ENCODE measurements at regions not wholly inside any gene's neighbourhood (a gene's known extent, or its start where the extent isn't known, plus 50 kb on each side); places are given as distances from the start of the nearest gene placed in this dataset.

DNA sequence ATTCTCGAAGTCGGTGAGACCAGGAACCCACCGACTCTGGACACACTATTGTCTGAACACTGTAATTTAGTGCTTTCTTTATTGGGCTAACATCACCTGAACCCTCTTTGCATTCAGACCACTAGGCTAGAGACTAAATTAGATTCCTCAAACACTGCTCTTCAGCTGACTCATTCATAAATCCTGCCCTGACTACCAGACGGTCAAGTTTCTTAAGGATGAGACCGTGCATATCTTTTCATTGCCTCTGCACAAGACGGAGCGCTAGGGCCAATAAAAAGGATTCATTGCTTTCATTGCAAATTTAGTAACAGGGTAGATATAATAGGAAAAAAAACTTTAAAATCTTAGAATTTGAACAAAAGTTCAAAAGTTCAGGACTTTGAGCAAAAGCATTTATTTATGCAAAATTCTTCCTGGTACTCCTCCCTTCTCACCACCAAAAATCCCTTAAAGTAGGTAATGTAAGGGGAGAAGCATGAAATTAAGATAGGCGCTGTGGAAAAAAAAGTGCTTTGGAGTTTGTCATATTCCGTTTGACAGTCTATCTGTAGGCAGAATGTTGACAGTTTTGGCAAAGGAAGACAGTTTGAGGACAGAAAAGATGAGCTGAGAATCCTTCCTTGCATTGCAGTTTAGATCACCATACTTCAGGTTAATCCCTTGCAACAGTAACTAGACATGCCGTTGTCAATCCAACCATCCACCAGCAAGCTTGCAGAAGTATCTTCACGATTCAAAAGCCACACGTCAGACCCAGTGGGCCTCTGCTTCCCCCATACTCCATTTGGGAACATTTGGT is 328.6 kb upstream of the JARID2 start:
- DNase-seq (no peak), ATAC-seq (no peak)
- intact Hi-C loops (cut with micrococcal nuclease) = no loop called here

DNA sequence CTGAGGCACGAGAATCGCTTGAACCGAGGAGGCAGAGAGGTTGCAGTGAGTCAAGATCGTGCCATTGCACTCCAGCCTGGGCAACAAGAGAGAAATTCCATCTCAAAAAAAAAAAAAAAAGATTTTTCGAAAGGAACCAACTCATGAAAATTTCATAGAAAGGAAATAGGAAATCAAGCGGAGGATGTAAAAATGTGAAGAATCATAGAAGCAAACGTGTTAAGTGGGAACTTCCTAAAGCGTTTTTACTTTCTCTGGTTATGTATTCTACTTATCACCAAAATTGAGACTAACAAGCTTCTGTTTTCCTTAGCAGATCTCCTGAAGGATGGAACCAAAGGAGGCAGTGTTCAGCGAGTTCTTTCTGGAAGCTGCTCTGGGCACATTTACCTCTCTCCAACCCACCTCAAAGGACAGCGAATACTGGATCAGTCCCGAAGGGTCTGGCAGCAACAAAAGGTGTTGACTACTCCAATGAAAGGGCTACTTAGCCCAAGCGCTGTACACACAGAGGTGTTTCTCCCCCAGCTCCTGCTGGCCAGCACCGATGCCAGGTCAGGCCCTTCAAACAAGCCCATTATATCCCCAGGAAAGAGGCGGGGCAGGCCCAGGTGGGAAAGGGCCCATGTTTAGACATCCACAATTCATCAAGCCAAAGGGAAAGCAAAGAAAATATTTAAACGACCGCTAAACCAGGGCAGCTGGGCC is 327.5 kb upstream of the JARID2 start:
- DNase-seq = no peak
- no peak for ATAC-seq
- intact Hi-C loops (cut with micrococcal nuclease) = no loop called here

DNA sequence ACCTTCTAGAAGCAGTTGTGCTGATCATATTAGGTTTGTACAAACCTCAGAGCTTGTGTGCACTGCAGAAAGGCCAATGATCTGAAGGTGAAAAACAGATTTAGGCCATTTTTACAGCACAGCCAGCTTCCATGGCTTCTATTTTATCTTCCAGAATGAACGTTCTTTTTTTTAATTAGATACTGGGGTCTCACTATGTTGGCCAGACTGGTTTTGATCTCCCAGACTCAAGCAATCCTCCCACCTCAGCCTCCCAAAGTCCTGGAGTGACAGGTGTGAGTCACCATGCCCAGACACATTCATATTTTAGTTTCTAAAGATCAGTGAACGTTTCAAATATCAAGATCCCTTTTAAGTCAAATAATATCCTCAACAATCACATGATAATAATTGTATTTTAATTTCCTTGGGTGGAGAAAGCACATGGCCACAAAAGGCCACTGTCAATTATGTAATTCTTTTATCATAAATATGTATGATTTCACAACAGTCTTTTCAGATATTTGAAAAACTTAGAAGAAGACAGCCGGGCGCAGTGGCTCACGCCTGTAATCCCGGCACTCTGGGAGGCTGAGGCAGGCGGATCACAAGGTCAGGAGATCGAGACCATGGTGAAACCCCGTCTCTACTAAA is 326.7 kb upstream of the JARID2 start:
- intact Hi-C loops (cut with micrococcal nuclease) = no loop called here
- DNase-seq (no peak), ATAC-seq (no peak)

DNA sequence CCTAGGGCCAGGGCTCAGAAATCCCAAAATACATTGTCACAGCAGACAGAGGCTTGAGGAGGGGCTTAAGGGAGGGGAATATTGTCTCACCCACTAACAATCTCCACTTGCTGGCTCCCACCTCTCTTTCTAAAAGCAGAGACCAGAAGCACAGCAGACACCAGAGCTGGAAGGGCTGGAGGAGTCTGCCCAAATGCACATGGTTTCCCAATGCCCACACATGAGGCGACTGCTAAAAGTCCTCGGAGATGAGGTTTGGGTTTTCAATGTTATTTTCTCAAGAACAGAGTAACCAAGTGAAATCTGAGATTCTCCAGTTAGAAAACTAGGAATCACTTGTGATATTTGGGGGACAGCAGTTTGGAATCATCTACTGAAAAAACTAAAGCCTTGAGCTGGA is 325.6 kb upstream of the JARID2 start:
- no peak for DNase-seq
- ATAC-seq = no peak
- intact Hi-C loops (cut with micrococcal nuclease) = no loop called here

DNA sequence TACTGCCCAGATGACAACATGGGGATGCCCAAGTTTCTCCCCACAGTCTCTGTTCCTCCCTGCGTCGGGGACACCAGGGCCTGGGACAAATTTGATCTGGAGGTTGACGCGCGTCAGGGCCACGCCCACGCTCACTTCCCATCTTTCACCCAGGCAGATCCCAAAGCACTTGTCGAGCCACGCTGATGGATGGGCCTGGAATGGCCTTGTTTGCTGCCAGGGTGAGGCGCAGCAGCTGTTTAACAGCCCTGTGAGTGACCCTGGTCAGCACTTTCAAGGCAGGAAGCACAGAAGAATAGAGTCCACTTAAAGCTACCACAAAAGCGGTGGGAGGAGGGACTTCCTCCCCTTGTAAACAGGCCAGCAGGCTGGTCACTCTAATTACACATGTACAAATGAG is 324.7 kb upstream of the JARID2 start:
- intact Hi-C loops (cut with micrococcal nuclease) = no loop called here
- DNase-seq (peak; percentile 77), ATAC-seq (peak; percentile 81)

DNA sequence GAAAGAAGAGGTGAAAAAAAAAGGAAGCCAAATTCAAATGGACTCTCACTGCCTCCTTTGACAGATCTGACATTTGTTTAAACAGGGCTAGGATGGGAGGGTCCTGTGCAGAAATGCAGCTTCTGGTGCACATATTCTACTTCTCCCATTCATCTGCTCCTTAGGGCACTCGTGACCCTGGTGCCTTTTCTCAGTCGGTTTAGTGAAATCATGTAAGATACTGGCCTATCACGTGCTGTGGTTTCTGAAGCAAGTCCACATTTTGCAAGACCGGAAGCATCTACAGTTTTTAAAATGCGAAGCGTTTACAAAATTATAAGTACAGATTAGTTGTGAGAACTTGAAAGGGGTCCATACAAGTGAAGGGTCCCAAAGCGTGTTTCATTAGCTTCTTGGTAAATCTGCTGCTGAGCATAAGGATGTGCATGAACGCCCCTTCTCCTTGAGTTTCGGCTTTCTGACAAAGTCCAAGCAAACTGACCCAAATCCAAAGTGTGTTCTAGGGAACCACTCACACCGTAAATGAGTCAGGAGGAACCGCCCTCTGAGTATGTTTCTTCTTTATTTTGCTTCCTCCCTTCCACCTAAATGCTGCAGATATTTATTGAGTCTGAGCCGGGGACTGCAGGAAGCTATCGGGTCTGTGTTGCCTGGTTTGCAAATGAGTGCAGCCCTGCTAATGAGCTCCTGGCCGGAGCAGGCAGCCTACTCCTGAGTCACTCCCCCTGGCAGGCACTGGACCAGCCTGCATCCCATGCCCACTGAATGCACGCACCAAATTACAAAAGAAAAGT is 323.8 kb upstream of the JARID2 start:
- DNase-seq = no peak
- intact Hi-C loops (cut with micrococcal nuclease) = no loop called here

DNA sequence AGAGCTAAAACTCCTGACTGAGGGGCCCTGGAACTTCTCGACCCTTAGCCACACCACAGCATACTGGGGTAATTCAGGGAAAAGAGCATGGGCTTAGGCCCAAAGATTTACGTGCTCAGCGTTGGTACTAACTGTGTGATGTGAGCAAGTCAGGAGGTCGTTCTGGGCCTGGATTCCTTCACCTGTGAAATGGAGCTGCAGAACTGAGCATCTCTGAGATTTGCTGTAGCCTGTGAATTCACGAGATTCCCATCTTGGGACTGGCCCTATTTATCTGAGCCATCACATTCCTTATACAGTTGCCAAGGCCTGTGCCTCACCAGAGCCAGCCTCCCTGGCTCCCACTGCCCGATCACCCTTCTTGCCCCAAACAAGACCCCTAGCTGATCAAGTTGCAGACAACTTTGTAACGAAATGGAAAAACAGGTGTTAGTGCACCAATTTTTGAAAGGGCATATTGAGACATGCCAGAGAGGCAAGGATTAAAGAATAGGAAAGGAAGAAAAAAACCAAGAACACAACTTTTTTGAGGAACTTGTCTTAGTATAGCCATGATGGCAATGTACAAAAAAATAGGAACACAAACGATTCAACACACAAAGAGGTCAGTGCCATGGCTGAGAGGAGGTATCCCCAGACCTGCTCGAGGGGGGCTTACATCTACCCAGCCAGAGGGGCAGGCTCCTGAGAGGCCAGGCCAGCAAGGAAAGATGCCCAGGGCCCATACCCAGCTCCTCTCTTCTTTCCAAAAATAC is 323.0 kb upstream of the JARID2 start:
- intact Hi-C loops (cut with micrococcal nuclease) = no loop called here
- ATAC-seq = no peak
- DNase-seq = no peak

More for the DNA sequence above, 323.8 kb upstream of the JARID2 start:
- ATAC-seq = peak; percentile 73

DNA sequence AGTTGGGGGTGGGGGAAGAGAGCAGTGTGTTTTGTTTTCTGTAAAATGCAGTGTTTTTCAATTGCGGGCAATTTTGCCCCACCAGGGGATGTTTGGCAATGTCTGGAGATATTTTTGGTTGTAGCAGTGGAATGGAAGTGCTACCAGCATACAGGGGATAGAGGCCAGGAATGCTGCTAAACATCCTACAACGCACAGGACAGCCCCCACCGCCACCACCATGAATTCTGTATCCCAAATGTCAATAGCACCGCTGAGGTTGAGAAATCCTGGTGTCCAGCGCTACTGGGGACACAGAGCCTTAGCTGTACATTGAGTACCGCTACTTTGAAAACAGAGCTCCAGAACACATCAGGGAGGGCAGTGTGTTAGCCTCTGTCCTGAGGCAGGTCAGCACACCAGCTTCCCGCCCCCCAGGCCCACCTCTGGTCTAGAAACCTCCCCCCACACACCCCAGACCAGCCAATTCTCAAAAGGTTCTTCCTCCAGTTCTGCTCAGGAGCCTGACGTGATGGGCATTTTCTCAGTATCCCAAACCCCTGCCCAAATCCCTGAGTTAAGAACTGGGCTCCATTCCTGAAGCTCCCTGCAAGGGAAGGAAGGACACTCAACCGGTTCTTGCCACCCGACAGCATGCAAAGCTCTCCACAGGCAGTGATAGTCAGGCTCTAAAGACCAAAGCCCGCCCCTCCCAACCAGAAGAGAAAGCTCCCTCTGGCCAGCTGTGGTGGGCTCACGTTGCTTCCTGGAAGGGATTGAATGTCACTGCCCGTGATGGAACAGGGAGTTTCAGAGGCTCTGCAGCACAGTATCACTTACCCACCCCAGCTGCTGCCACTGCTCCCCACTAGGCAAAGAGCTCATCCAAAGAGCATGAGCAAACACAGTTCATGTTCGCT is 321.5 kb upstream of the JARID2 start:
- no peak for ATAC-seq
- DNase-seq = no peak

DNA sequence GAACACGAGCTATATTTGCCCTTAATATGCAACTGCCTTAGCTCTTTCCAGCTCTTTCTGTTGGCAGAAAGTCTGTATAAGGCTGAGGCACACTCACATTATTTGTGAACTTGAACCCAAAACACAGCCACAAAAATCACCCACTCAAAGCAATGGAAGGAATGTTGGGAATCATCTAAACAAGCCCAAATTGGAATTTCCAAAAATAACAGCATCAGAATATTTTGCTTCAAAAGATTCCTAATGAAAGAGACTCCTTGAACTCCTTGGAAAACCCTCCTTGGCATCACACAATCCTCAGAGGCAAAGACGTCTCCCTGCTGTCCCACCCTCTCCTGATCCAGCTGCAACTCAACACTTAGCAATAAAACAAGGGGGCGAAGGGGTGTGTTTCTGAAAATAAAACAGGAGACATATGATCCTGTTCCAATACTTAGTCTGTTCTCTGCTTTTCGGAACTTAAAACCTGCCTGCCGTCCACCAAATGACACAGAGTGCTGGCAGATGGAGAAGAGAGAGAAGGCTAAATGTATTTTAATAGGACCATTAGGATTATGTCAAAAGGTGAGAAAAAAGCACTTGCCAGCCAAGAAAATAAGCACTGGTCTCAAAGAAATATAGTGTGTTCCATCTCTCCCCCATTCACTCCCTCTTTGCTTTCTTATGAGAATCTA is 320.7 kb upstream of the JARID2 start:
- ATAC-seq = no peak
- intact Hi-C loops (cut with micrococcal nuclease) = no loop called here
- DNase-seq = no peak

More for the DNA sequence above, 321.5 kb upstream of the JARID2 start:
- intact Hi-C loops (cut with micrococcal nuclease) = no loop called here

DNA sequence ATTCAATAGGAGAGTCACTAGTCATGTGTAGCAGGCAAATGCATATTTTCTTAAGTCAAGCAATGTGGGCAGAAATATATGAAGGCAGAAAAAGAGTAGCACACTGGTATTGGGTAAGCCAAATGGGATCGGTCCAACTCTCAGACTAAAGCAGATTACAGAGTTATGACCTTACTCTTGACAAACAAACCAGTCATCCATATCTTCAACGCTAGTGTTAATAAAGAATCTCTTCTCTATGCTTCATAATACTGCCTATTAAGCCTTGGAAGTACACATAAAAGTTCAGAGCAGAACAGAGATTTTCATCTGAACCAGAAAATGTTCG is 320.2 kb upstream of the JARID2 start:
- DNase-seq (no peak), ATAC-seq (no peak)
- intact Hi-C loops (cut with micrococcal nuclease) = no loop called here

DNA sequence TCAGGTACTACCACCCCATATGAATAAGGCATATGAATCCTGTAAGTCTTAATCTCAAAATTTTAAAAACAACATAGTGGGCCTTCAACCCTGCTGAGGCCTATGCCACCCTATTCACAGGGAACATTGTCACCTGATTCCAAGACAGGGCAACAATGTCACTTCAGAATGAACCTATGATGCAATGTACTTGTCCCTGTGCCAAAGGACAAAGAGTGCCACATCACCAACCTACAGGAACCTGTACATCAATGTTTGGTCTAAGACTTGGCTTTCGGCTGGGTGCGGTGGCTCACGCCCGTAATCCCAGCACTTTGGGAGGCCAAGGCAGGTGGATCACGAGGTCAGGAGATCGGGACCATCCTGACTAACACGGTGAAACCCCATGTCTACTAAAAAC is 318.5 kb upstream of the JARID2 start:
- intact Hi-C loops (cut with micrococcal nuclease) = no loop called here
- DNase-seq (no peak), ATAC-seq (peak; percentile 82)

DNA sequence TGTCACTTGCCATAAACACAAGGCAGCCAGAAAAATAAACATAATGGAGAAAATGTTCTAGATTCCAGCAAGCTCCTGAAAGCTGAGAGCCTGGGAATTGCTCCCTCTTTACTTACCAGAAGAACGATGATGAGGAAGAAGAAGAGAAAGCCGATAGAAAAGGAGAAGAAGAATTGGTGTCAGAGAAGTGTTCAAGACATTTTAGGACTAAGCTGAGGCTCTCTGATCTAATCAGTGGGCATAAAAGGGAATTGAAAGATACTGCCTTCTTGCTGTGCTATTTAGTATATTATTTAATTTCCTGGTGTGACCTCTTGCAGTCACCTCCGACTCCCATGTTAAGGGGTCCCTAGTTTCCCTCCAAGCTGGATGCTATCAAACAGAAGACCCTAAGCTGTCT is 316.6 kb upstream of the JARID2 start:
- no peak for ATAC-seq
- intact Hi-C loops (cut with micrococcal nuclease) = no loop called here
- no peak for DNase-seq

DNA sequence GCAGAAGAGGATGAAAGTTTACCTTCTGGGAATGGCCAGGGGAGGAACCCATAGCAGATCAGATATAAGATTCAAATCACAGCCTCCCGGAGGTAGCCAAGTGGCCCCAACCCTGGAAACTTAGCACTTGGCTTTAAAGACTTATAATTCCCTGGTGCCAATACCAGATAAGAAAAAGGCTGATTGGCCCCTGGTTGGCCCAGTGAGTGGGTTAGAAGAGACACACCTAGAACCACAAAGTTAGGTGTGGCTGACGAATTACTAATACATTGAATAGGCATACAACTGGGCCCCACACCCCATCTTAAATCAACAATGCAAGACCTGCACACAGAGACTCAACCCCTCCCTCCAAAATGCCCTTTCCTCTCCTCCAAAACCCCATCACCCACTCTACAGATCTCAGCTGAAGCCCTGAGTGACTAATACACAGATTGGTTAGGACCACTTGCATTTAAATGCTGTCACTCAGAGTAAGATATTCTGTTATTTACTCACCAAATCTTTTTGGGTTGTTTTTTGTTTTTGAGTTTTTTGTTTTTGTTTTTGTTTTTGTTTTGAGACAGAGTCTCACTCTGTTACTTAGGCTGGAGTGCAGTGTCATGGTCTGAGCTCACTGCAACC is 315.4 kb upstream of the JARID2 start:
- no peak for DNase-seq
- no peak for ATAC-seq

DNA sequence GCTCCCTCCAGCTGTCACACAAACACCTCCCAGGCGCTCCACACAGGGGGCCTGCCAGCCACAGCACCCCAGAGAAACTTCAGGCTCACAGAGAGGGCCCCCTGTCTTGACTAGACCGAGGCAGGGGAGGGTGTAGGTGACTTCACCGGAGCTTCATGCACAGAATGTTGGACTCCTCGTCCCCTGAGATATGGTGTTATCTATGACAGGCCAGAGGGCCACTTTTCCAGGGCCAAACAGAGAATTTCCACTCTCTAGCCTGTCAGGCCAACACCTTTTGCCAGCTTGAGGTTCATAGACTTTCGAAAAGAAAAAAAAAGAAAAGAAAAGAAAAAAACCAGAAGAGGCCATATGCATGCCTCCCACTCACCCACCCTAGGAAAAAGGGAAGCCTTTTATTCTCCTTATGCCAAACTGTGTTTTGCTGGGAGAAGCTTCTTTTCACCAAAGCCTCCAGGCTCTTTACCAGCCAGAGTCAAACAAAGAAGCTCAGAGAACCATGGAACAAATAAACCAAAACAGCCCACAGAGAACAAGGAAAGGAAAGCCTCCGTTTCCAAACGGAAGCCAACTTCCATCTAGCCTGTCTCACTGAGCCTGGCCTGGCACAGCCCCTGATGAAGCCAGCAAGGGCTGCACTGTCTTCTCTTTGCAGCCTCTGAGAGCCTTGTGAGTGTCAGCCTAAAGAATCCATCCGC is 313.2 kb upstream of the JARID2 start:
- ATAC-seq (peak; percentile 47), DNase-seq (no peak)
- intact Hi-C loops (cut with micrococcal nuclease) = no loop called here

More for the DNA sequence above, 315.4 kb upstream of the JARID2 start:
- intact Hi-C loops (cut with micrococcal nuclease) = no loop called here

DNA sequence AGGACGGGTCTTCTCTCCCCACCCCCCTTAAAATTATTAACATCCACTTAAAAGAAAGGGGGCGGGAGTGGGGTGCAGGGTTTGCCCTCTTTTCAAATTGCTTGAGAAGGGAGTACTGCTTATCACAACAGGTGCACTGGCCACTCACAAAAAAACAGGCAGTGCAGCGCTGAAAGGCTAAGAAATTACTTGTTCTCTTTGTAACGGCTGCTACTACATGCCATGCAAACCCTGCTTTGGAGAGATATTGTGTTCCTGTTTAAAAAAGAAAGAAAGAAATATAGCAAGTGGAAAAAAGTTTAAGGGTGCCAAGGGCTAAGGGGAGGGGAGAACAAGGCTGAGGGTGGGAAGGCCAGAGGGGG is 312.7 kb upstream of the JARID2 start:
- ATAC-seq (no peak), DNase-seq (no peak)
- intact Hi-C loops (cut with micrococcal nuclease) = no loop called here

DNA sequence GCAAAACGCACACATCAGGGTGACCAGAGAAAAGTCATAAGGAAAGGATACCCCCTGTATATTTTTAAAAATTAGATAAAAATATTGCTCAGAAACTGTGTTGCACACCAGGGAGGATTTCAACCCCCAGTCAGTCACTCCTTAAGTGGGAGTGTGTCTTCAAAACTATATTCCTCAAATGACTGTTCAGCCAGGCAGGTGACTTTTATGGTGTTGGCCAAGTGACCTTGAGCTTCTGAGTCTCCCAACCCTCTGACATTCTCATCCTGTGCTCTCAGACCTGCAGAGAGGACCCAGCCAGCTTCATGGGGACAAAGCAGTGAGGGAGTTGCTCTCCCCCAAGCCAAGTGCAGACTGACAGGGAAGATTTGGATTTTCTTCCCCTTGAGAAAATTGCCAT is 311.9 kb upstream of the JARID2 start:
- intact Hi-C loops (cut with micrococcal nuclease) = no loop called here
- DNase-seq (no peak), ATAC-seq (peak; percentile 43)

DNA sequence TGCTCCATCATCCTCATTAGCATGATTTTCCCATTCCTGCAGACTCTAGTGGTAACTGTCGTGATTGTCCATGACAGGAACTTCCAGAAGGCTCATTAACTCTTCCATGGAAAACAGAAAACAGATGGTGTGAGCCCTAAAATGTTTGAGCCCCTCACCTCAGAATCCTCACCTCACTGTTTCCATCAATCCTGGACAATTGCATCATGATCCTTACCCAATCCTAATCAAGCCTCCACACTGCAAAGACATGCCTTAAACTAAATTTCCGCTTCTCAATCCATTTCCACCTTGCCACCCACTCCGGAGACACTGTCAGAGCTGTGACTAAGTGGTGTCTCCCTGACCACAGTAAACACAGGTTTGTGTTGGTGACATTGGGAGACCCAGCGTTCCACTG is 311.0 kb upstream of the JARID2 start:
- no peak for ATAC-seq
- no peak for DNase-seq
- intact Hi-C loops (cut with micrococcal nuclease) = no loop called here
